Smooth muscle cell (in vitro differentiated cells): ENCODE measurements at regions not wholly inside any gene's neighbourhood (a gene's known extent, or its start where the extent isn't known, plus 50 kb on each side); places are given as distances from the start of the nearest gene placed in this dataset.

Experiments used
- DNase-seq: peaks from one replicate; lab custom pipeline; 2025; ENCODE audit not compliant: unreplicated experiment; lab: John Stamatoyannopoulos, UW
- H2AFZ ChIP-seq: fragments of 200-600 bp; sonication (generic); 2 replicates; pipeline ENCODE4 v1.6.0; 2016; ENCODE audit warnings: antibody characterized with exemption, low read depth, mild to moderate bottlenecking
- H3F3A ChIP-seq: fragments of 200-600 bp; sonication (generic); 2 replicates; pipeline ENCODE4 v1.6.0; 2017; ENCODE audit warnings: antibody characterized with exemption, low read depth
- H3K27ac ChIP-seq: fragments of 200-600 bp; sonication (generic); 2 replicates; pipeline ENCODE4 v1.5.1; 2016; ENCODE audit warnings: low read depth, mild to moderate bottlenecking
- H3K27me3 ChIP-seq: fragments of 200-600 bp; sonication (generic); 2 replicates; pipeline ENCODE4 v1.6.1; 2016; ENCODE audit warnings: low read depth, mild to moderate bottlenecking
- H3K36me3 ChIP-seq: fragments of 200-600 bp; sonication (generic); 2 replicates; pipeline ENCODE4 v1.5.1; 2016; ENCODE audit warnings: low read depth
- H3K4me1 ChIP-seq: fragments of 200-600 bp; sonication (generic); 2 replicates; pipeline ENCODE4 v1.5.1; 2016; ENCODE audit warnings: low read depth
- H3K4me2 ChIP-seq: fragments of 200-600 bp; sonication (generic); 2 replicates; pipeline ENCODE4 v1.6.0; 2016; ENCODE audit warnings: mild to moderate bottlenecking
- H3K4me3 ChIP-seq: fragments of 200-600 bp; sonication (generic); 2 replicates; pipeline ENCODE4 v1.5.1; 2016; ENCODE audit warnings: mild to moderate bottlenecking
- H3K79me2 ChIP-seq: fragments of 200-600 bp; sonication (generic); 2 replicates; pipeline ENCODE4 v1.6.0; 2016; ENCODE audit warnings: low read depth, mild to moderate bottlenecking
- H3K9ac ChIP-seq: fragments of 200-600 bp; sonication (generic); 2 replicates; pipeline ENCODE4 v1.6.0; 2016; ENCODE audit warnings: low read depth
- H3K9me3 ChIP-seq: fragments of 200-600 bp; sonication (generic); replicated peaks from 2 replicates; pipeline ENCODE4 v1.5.1; 2016; ENCODE audit warnings: low read depth
- H4K20me1 ChIP-seq: fragments of 200-600 bp; sonication (generic); 2 replicates; pipeline ENCODE4 v1.6.0; 2016; ENCODE audit warnings: low read depth
- WGBS: methylation state at CpG from one replicate; pipeline ENCODE4 v1.1.7; 2016; ENCODE audit warnings: low lambda C conversion rate; 5-methylcytosine and 5-hydroxymethylcytosine counted together
- TF ChIP-seq, protein P1 (sequence below): fragments of 200-600 bp; sonication (generic); IDR thresholded peaks from 2 replicates; pipeline ENCODE4 v1.5.1; 2017; ENCODE audit warnings: borderline replicate concordance, mild to moderate bottlenecking, antibody characterized with exemption; ENCODE audit not compliant: insufficient read depth, poor library complexity, severe bottlenecking

DNA sequence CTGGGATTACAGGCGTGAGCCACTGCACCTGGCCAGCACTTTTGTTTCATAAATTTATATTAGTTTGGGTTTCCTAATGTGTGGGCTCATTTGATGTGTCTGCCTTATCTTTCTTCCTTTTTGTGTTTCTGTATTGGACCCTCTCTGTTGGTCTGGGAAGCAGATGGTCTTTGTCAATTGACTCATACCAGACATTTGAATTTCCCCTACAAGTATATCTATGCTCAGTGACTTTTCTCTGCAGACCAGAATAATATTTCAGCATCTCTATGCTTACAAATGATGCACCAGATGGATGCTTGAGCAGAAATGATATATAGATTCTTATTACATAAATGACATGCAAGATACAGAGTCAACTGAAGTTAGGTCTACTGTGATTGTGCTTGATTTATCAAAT, 329.9 kb upstream of the SLCO3A1 start:
- H2AFZ ChIP-seq: no peak overlapping the region
- H3K4me1 ChIP-seq: no peaks in the 10 kb centered on the region
- H3K36me3 ChIP-seq: no peaks in the 10 kb centered on the region
- DNase-seq: no peak
- H3K4me2 ChIP-seq: no peak overlapping the region
- no peaks in the 10 kb centered on the region for H3K9me3 ChIP-seq
- no peaks in the 10 kb centered on the region for H4K20me1 ChIP-seq
- H3K9ac ChIP-seq: no peak overlapping the region
- H3F3A ChIP-seq: no peaks in the 10 kb centered on the region
- no peaks in the 10 kb centered on the region for H3K79me2 ChIP-seq
- 94% methylated on average over 1 of the region's 1 CpG for WGBS
- no peak overlapping the region for H3K4me3 ChIP-seq
- H3K27ac ChIP-seq: no peak overlapping the region
- no peaks in the 10 kb centered on the region for H3K27me3 ChIP-seq
- TF ChIP-seq, protein P1, sequence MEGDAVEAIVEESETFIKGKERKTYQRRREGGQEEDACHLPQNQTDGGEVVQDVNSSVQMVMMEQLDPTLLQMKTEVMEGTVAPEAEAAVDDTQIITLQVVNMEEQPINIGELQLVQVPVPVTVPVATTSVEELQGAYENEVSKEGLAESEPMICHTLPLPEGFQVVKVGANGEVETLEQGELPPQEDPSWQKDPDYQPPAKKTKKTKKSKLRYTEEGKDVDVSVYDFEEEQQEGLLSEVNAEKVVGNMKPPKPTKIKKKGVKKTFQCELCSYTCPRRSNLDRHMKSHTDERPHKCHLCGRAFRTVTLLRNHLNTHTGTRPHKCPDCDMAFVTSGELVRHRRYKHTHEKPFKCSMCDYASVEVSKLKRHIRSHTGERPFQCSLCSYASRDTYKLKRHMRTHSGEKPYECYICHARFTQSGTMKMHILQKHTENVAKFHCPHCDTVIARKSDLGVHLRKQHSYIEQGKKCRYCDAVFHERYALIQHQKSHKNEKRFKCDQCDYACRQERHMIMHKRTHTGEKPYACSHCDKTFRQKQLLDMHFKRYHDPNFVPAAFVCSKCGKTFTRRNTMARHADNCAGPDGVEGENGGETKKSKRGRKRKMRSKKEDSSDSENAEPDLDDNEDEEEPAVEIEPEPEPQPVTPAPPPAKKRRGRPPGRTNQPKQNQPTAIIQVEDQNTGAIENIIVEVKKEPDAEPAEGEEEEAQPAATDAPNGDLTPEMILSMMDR: no peak

DNA sequence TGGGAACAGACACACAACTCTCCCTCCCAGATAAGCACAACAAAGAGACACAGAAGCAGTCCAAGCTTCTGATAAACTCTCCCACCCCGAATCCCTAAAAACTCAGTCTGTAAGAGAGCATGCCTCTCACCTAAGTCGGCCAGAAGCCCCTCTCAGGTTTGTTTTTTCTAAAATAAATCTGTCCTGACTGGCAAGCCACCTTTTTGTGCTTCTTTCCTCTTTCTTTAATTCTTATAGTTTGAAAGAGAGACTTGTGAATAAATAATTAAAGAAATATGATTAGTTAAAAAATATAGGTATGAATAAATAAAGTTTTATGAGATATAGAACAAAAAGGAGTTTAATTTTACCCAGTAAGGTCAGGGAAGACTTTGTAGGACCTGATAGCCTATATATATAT, 329.0 kb upstream of the SLCO3A1 start:
- Histone ChIP-seq H3K4me2 (no peak overlapping the region), H3K27me3 (no peaks in the 10 kb centered on the region), H2AFZ (no peak overlapping the region), H3K4me3 (no peak overlapping the region), H3K36me3 (no peaks in the 10 kb centered on the region), H3F3A (no peaks in the 10 kb centered on the region), H4K20me1 (no peaks in the 10 kb centered on the region), H3K9ac (no peak overlapping the region), H3K27ac (no peak overlapping the region), H3K79me2 (no peaks in the 10 kb centered on the region), H3K9me3 (no peaks in the 10 kb centered on the region), H3K4me1 (no peaks in the 10 kb centered on the region)
- WGBS: 79% methylated on average over 2 of the region's 2 CpGs
- TF ChIP-seq, protein P1: no peak
- DNase-seq: no peak

DNA sequence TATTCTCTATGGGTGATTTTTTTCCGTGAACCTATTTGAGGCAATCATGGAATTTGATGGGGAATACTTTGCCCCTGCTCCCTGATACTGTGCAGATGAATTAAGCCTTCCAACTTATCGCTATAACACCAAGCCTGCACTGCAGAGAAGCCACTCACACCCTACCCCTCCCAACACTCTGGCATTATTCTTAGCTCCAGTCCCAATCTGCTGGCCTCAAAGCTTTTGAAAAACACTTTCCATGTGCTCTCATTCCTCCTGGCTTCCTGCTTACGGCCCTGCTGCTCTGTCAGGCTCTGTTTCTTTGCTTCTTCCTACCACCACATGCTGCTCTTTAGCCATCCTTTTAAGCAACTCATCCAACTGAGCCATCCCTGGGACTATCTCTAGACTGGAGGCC, 327.8 kb upstream of the SLCO3A1 start:
- TF ChIP-seq, protein P1: no peak
- WGBS: 80% methylated on average over 3 of the region's 3 CpGs
- Histone ChIP-seq H3F3A (no peaks in the 10 kb centered on the region), H3K9me3 (no peaks in the 10 kb centered on the region), H3K4me2 (no peak overlapping the region), H3K4me3 (no peak overlapping the region), H3K4me1 (no peaks in the 10 kb centered on the region), H2AFZ (no peak overlapping the region), H3K9ac (no peak overlapping the region), H3K36me3 (no peaks in the 10 kb centered on the region), H3K27ac (no peak overlapping the region), H3K79me2 (no peaks in the 10 kb centered on the region), H3K27me3 (no peaks in the 10 kb centered on the region), H4K20me1 (no peaks in the 10 kb centered on the region)
- DNase-seq: no peak

DNA sequence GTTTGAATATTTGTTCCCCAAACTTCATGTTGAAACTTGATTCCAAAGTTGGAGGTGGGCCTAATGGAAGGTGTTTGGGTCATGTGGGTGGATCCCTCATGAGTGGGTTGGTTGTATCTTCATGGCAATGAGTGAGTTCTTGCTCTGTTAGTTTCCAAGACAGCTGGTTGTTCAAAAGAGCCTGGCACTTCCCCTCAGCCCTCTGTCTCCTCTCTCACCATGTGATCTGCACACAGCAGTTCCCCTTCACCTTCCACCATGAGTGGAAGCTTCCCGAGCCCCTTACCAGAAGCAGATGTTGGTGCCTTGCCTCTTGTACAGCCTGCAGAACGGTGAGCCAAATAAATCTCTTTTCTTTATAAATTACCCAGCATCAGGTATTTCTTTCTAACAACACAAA, 327.1 kb upstream of the SLCO3A1 start:
- 80% methylated on average over 2 of the region's 2 CpGs for WGBS
- Histone ChIP-seq H3K27ac (no peak overlapping the region), H3K79me2 (no peaks in the 10 kb centered on the region), H3K4me3 (no peak overlapping the region), H3K36me3 (no peaks in the 10 kb centered on the region), H3K4me2 (no peak overlapping the region), H3F3A (no peaks in the 10 kb centered on the region), H3K9me3 (no peaks in the 10 kb centered on the region), H4K20me1 (no peaks in the 10 kb centered on the region), H3K9ac (no peak overlapping the region), H2AFZ (no peak overlapping the region), H3K4me1 (no peaks in the 10 kb centered on the region), H3K27me3 (no peaks in the 10 kb centered on the region)
- TF ChIP-seq, protein P1: no peak
- DNase-seq: no peak
